GM23338 (cell line): ENCODE measurements at regions not wholly inside any gene's neighbourhood (a gene's known extent, or its start where the extent isn't known, plus 50 kb on each side); places are given as distances from the start of the nearest gene placed in this dataset.

Source experiments
- ATAC-seq: fragments of 200-7000 bp; cut with Tn5 transposase; 3 replicates; pipeline ENCODE4 v1.9.1; 2020
- DNase-seq: peaks from one replicate; pipeline ENCODE4 v3.0.0-alpha.2; 2015; ENCODE audit warnings: low spot score
- H2AFZ ChIP-seq: fragments of 200-600 bp; sonication (generic); 2 replicates; pipeline ENCODE4 v1.8.0; 2016; ENCODE audit warnings: antibody characterized with exemption, mild to moderate bottlenecking, moderate library complexity
- H3F3A ChIP-seq: fragments of 200-600 bp; sonication (generic); replicated peaks from 2 replicates; pipeline ENCODE4 v1.8.0; 2017; ENCODE audit warnings: antibody characterized with exemption, mixed run types, low read depth
- H3K27ac ChIP-seq: fragments of 200-600 bp; sonication (generic); 2 replicates; pipeline ENCODE4 v1.6.1; 2016; ENCODE audit warnings: low read depth
- H3K27me3 ChIP-seq: fragments of 200-600 bp; sonication (generic); 2 replicates; pipeline ENCODE4 v1.8.0; 2016; ENCODE audit warnings: mild to moderate bottlenecking, mixed run types, moderate library complexity; ENCODE audit not compliant: insufficient read depth
- H3K36me3 ChIP-seq: fragments of 200-600 bp; sonication (generic); 2 replicates; pipeline ENCODE4 v1.8.0; 2016; ENCODE audit warnings: mild to moderate bottlenecking; ENCODE audit not compliant: insufficient read depth
- H3K4me1 ChIP-seq: fragments of 200-600 bp; sonication (generic); 2 replicates; pipeline ENCODE4 v1.8.0; 2016; ENCODE audit warnings: mild to moderate bottlenecking, moderate library complexity; ENCODE audit not compliant: insufficient read depth
- H3K4me2 ChIP-seq: fragments of 200-600 bp; sonication (generic); 2 replicates; pipeline ENCODE4 v1.7.1; 2017; ENCODE audit warnings: mixed run types
- H3K4me3 ChIP-seq: fragments of 200-600 bp; sonication (generic); 2 replicates; pipeline ENCODE4 v1.6.1; 2016; ENCODE audit warnings: mixed run types
- H3K79me2 ChIP-seq: fragments of 200-600 bp; sonication (generic); replicated peaks from 2 replicates; pipeline ENCODE4 v1.8.0; 2017; ENCODE audit warnings: mild to moderate bottlenecking; ENCODE audit not compliant: insufficient read depth
- H3K9me2 ChIP-seq: fragments of 200-600 bp; sonication (generic); 2 replicates; pipeline ENCODE4 v1.8.0; 2017; ENCODE audit not compliant: insufficient read depth
- H4K20me1 ChIP-seq: fragments of 200-600 bp; sonication (generic); replicated peaks from 2 replicates; pipeline ENCODE4 v1.8.0; 2017; ENCODE audit warnings: mild to moderate bottlenecking; ENCODE audit not compliant: insufficient read depth
- H3K27ac Mint-ChIP-seq: 2 replicates; pipeline ENCODE4 v1.8.0; 2020; ENCODE audit warnings: inconsistent platforms, mild to moderate bottlenecking, moderate library complexity, mixed read lengths
- H3K27me3 Mint-ChIP-seq: 3 replicates; pipeline ENCODE4 v1.8.0; 2022; ENCODE audit warnings: low read depth, mild to moderate bottlenecking, moderate library complexity, mixed read lengths, inconsistent platforms; ENCODE audit not compliant: insufficient read depth, poor library complexity
- H3K36me3 Mint-ChIP-seq: 3 replicates; pipeline ENCODE4 v1.8.0; 2021; ENCODE audit warnings: low read depth, mild to moderate bottlenecking, inconsistent platforms, moderate library complexity, mixed read lengths
- H3K4me1 Mint-ChIP-seq: 3 replicates; pipeline ENCODE4 v1.8.0; 2020; ENCODE audit warnings: mild to moderate bottlenecking, inconsistent platforms, mixed read lengths
- H3K4me3 Mint-ChIP-seq: 3 replicates; pipeline ENCODE4 v1.8.0; 2021; ENCODE audit warnings: moderate library complexity, mild to moderate bottlenecking, inconsistent platforms, mixed read lengths
- H3K9me3 Mint-ChIP-seq: 3 replicates; pipeline ENCODE4 v1.8.0; 2020; ENCODE audit warnings: moderate library complexity, mild to moderate bottlenecking, inconsistent platforms, mixed read lengths
- CREB1 ChIP-seq: fragments of 250-450 bp; sonication (Bioruptor Pico); IDR thresholded peaks from 2 replicates; pipeline ENCODE4 v1.5.0; 2020; ENCODE audit warnings: low read depth, mild to moderate bottlenecking, moderate library complexity
- CTCF ChIP-seq, 2 experiments: fragments of 200-600 bp in 1 of 2; sonication (generic) in 1 of 2; conservative IDR thresholded peaks; 2 replicates each; pipeline versions ENCODE4 v1.5.1 to v1.6.1; 2016 to 2017; ENCODE audit warnings: antibody characterized with exemption in 2 of 2, low read depth in 2 of 2, mild to moderate bottlenecking in 2 of 2, moderate library complexity in 1 of 2
- ETS1 ChIP-seq: IDR thresholded peaks from 2 replicates; pipeline ENCODE4 v1.6.1; 2016; ENCODE audit warnings: antibody characterized with exemption
- EZH2 ChIP-seq: fragments of 200-600 bp; sonication (generic); IDR thresholded peaks from one replicate; pipeline ENCODE4 v1.8.0; 2017; ENCODE audit warnings: antibody characterized with exemption, mild to moderate bottlenecking, low read depth; ENCODE audit not compliant: unreplicated experiment
- EZH2phosphoT487 ChIP-seq: fragments of 200-600 bp; sonication (generic); IDR thresholded peaks from one replicate; pipeline ENCODE4 v1.8.1; 2018; ENCODE audit warnings: antibody characterized with exemption; ENCODE audit not compliant: unreplicated experiment
- JUNB ChIP-seq: IDR thresholded peaks from one replicate; pipeline ENCODE4 v1.6.1; 2016; ENCODE audit warnings: antibody characterized with exemption; ENCODE audit not compliant: unreplicated experiment
- NANOG ChIP-seq: IDR thresholded peaks from 2 replicates; pipeline ENCODE4 v1.6.1; 2016; ENCODE audit warnings: antibody characterized with exemption, borderline replicate concordance
- REST ChIP-seq: IDR thresholded peaks from one replicate; pipeline ENCODE4 v1.6.1; 2018; ENCODE audit warnings: antibody characterized with exemption; ENCODE audit not compliant: unreplicated experiment
- STAT1 ChIP-seq: IDR thresholded peaks from one replicate; pipeline ENCODE4 v1.6.1; 2016; ENCODE audit warnings: antibody characterized with exemption; ENCODE audit not compliant: unreplicated experiment
- ZNF114 ChIP-seq: fragments of 250-450 bp; sonication (Bioruptor Pico); IDR thresholded peaks from 2 replicates; pipeline ENCODE4 v1.5.0; 2020; ENCODE audit warnings: mild to moderate bottlenecking, moderate library complexity
- ZNF462 ChIP-seq: fragments of 250-450 bp; sonication (Bioruptor Pico); IDR thresholded peaks from 2 replicates; pipeline ENCODE4 v1.5.0; 2020; ENCODE audit warnings: mild to moderate bottlenecking, moderate library complexity

GRCh38 chr1:60196026-60196425 is 122.5 kb upstream of the C1orf87 start:
- Mint-ChIP-seq H3K9me3 (no peaks in the 10 kb centered on the region; the same call in 2 of the 3 replicates), H3K27me3 (no peaks in the 10 kb centered on the region), H3K27ac (no peak overlapping the region), H3K4me3 (no peak overlapping the region), H3K4me1 (no peaks in the 10 kb centered on the region), H3K36me3 (no peaks in the 10 kb centered on the region)
- H3K9me2 ChIP-seq, result no peaks in the 10 kb centered on the region; the same call in 1 of the 2 replicates
- H3K36me3 ChIP-seq, result no peaks in the 10 kb centered on the region
- no peak overlapping the region for H2AFZ ChIP-seq
- H3K4me1 ChIP-seq, result no peaks in the 10 kb centered on the region
- H3K4me3 ChIP-seq, result no peak overlapping the region
- no peaks in the 10 kb centered on the region for H3K27me3 ChIP-seq
- TF ChIP-seq ZNF462 (CRISPR knock-in tag) (no peak), STAT1 (no peak), CREB1 (CRISPR knock-in tag) (no peak), NANOG (no peak), EZH2phosphoT487 (no peak), ETS1 (no peak), ZNF114 (no peak), EZH2 (no peak), REST (no peak), CTCF (conservative IDR thresholded peaks at IDR 0.05; ENCODE audit: low read depth in 2 of 2) (no peak), JUNB (no peak)
- no peaks in the 10 kb centered on the region for H4K20me1 ChIP-seq
- H3F3A ChIP-seq, result no peaks in the 10 kb centered on the region
- no peak overlapping the region for H3K4me2 ChIP-seq
- H3K79me2 ChIP-seq, result no peaks in the 10 kb centered on the region
- ATAC-seq (no peak), DNase-seq (no peak)
- H3K27ac ChIP-seq, result no peak overlapping the region
